ENCODE measurements at regions not wholly inside any gene's neighbourhood (a gene's known extent, or its start where the extent isn't known, plus 50 kb on each side); places are given as distances from the start of the nearest gene placed in this dataset.

DNA sequence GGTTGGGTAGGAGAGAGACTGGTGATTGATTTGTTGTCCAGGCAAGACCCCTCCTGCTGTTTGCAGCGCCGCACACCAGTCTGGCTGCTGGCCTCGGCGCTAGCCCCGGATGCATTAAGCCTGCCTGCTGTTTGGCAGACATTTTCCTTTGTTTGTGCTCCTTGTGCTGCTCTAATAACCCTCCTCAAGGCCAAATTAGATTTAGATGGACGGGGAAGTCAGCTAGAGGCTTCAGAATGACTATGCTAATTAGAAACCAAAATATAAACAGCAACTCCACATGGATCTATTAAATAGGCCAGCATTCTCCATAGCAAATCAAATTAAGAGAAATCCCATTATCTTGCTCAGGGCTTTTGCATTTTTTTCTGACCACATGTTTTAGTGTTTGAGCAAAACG lies 445.2 kb downstream of the SQOR start:
- Histone ChIP-seq H3K79me2 (ENCODE audit: insufficient read depth, low read length) (no peaks in the 10 kb centered on the region), H3K9me2 (ENCODE audit: insufficient read depth) (no peaks in the 10 kb centered on the region), H3K27ac (ENCODE audit: low read depth, low read length) (no peak overlapping the region), H3K4me1 (ENCODE audit: control insufficient read depth in 1 of 2, insufficient read depth in 2 of 2, low read length in 2 of 2) (no peaks in the 10 kb centered on the region), H3K9ac (ENCODE audit: low read length) (no peak overlapping the region), H4K20me1 (ENCODE audit: insufficient read depth) (no peaks in the 10 kb centered on the region), H3K4me2 (ENCODE audit: low read length) (no peak overlapping the region), H3K36me3 (ENCODE audit: control insufficient read depth in 1 of 2, insufficient read depth in 2 of 2, low read length in 2 of 2) (no peaks in the 10 kb centered on the region), H2AFZ (ENCODE audit: low read depth, low read length, poor library complexity, severe bottlenecking) (no peak overlapping the region), H3K27me3 (ENCODE audit: insufficient read depth, low read length) (no peaks in the 10 kb centered on the region), H3K9me3 (ENCODE audit: control insufficient read depth in 1 of 2, insufficient read depth in 1 of 2, low read depth in 1 of 2, low read length in 2 of 2) (peaks cover 0 to 9% of the 10 kb centered on the region in 2 experiments; a peak in 1 of 4 replicates), H3K4me3 (replicated peaks in 1 of 2; ENCODE audit: low read depth in 1 of 2, low read length in 2 of 2) (no peak overlapping the region)
- POLR2A ChIA-PET: no interaction called here
- ATAC-seq (no peak), DNase-seq (ENCODE audit: low read depth, low spot score) (no peak)
- CTCF ChIA-PET: no interaction called here
- RAD21 ChIA-PET (ENCODE audit: low non-redundant PET in 1 of 2, low total read pairs in 2 of 2, uncharacterized antibody in 2 of 2, unreplicated experiment in 2 of 2): no interaction called here
- intact Hi-C loops (cut with micrococcal nuclease): no loop called here
- BruUV-seq (replicated peaks): no TSS peak
- TF ChIP-seq SRF (IDR thresholded peaks at IDR 0.05; ENCODE audit: low read depth): no peak
- TF ChIP-seq, protein P1, sequence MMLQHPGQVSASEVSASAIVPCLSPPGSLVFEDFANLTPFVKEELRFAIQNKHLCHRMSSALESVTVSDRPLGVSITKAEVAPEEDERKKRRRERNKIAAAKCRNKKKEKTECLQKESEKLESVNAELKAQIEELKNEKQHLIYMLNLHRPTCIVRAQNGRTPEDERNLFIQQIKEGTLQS (IDR thresholded peaks at IDR 0.05): no peak
- TF ChIP-seq, protein P2, sequence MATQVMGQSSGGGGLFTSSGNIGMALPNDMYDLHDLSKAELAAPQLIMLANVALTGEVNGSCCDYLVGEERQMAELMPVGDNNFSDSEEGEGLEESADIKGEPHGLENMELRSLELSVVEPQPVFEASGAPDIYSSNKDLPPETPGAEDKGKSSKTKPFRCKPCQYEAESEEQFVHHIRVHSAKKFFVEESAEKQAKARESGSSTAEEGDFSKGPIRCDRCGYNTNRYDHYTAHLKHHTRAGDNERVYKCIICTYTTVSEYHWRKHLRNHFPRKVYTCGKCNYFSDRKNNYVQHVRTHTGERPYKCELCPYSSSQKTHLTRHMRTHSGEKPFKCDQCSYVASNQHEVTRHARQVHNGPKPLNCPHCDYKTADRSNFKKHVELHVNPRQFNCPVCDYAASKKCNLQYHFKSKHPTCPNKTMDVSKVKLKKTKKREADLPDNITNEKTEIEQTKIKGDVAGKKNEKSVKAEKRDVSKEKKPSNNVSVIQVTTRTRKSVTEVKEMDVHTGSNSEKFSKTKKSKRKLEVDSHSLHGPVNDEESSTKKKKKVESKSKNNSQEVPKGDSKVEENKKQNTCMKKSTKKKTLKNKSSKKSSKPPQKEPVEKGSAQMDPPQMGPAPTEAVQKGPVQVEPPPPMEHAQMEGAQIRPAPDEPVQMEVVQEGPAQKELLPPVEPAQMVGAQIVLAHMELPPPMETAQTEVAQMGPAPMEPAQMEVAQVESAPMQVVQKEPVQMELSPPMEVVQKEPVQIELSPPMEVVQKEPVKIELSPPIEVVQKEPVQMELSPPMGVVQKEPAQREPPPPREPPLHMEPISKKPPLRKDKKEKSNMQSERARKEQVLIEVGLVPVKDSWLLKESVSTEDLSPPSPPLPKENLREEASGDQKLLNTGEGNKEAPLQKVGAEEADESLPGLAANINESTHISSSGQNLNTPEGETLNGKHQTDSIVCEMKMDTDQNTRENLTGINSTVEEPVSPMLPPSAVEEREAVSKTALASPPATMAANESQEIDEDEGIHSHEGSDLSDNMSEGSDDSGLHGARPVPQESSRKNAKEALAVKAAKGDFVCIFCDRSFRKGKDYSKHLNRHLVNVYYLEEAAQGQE (IDR thresholded peaks at IDR 0.05; ENCODE audit: low read depth): no peak
- TF ChIP-seq CBX3 (IDR thresholded peaks at IDR 0.05; ENCODE audit: low read depth): no peak
- TF ChIP-seq EZH2 (IDR thresholded peaks at IDR 0.05): no peak
- no peak for TF ChIP-seq YY1 (IDR thresholded peaks at IDR 0.05; ENCODE audit: extremely low read depth, insufficient replicate concordance, low read depth, low read length)
- no peak for TF ChIP-seq EGR1 (IDR thresholded peaks at IDR 0.05; ENCODE audit: low read depth)
- TF ChIP-seq ELF1 (IDR thresholded peaks at IDR 0.05; ENCODE audit: borderline replicate concordance, low read depth): no peak
- no peak for TF ChIP-seq ZFX (IDR thresholded peaks at IDR 0.05)
- no peak for TF ChIP-seq TCF7L2 (IDR thresholded peaks at IDR 0.05; ENCODE audit: borderline replicate concordance, extremely low read depth, insufficient read depth, insufficient read length)
- no peak for TF ChIP-seq JUND (IDR thresholded peaks at IDR 0.05)
- no peak for TF ChIP-seq POLR2AphosphoS5 (IDR thresholded peaks at IDR 0.05; ENCODE audit: low read depth, low read length)
- no peak for TF ChIP-seq RAD21 (IDR thresholded peaks at IDR 0.05; ENCODE audit: low read depth)
- TF ChIP-seq SIN3A (IDR thresholded peaks at IDR 0.05; ENCODE audit: low read depth): no peak
- no peak for TF ChIP-seq FOSL1 (IDR thresholded peaks at IDR 0.05; ENCODE audit: low read depth)

All from HCT116 (cell line).